Stomach (tissue), 4 donors: ENCODE measurements at regions not wholly inside any gene's neighbourhood (a gene's known extent, or its start where the extent isn't known, plus 50 kb on each side); places are given as distances from the start of the nearest gene placed in this dataset.

ENCODE experiments used
- CTCF ChIP-seq, 7 experiments: fragments of 450-650 bp in 4 of 7; fragments of 200-600 bp in 3 of 7; sonication (generic) in 3 of 7; IDR thresholded peaks; one replicate each; pipeline ENCODE4 v1.5.1; 2016 to 2019; ENCODE audit warnings: antibody characterized with exemption in 7 of 7, control low read depth in 2 of 7, mild to moderate bottlenecking in 1 of 7
- POLR2A ChIP-seq, 4 donors: fragments of 450-650 bp; IDR thresholded peaks; one replicate each; pipeline ENCODE4 v1.6.1; 2016; ENCODE audit warnings: antibody characterized with exemption in 4 of 4, control low read depth in 2 of 4, mild to moderate bottlenecking in 1 of 4, moderate library complexity in 1 of 4

DNA sequence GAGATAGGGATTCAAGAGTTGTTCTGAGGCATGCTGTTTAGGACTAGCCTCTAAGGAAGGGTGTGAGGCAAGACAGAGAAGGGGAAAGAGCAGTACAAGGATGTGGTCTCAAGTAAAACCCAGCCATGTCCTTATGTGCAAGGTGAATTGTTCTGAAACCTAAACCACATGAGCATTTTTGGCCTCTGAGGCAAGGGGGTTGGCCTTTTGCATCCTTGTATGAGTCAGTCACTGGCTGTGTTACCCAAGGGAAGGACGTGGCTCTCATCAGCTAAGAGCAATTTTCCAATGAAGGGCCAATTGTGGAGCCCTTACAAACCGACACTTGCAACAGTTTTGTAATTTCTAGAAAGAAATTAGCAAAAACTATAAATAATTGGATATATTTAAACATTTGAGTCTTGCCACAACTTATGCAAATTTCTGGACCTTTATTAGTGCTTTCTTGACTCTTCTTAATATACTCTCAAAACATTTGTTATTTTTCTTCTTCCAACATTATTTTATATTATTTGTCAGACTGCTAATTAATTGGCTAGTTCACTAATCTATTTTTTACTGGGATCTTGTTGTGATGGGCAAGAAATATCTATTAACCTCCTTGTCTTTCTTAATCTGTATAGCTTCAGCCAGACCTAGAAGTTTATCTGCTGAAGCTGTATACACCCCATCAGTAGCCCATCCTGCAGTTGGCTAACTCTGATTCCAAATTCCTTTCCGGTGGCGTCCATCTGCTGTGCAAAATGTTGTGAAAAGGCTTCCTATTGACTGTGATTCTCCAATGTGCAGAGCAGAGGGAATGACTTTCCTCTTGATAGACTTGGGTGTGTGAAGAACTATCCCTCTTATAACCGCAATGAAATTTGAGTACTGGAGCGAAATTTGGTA lies 97.7 kb upstream of the P2RY1 start:
- no peak for TF ChIP-seq POLR2A (IDR thresholded peaks at IDR 0.05)
- TF ChIP-seq CTCF (IDR thresholded peaks at IDR 0.05): no peak
